Mesothelial cell of epicardium (in vitro differentiated cells): ENCODE measurements at regions not wholly inside any gene's neighbourhood (a gene's known extent, or its start where the extent isn't known, plus 50 kb on each side); places are given as distances from the start of the nearest gene placed in this dataset.

Experiments used
- DNase-seq, 2 experiments: peaks; one replicate each; pipeline ENCODE4 v3.0.0; 2021; ENCODE audit warnings: low spot score in 2 of 2; ENCODE audit not compliant: unreplicated experiment in 2 of 2
- H3K27ac Mint-ChIP-seq: 2 replicates; pipeline ENCODE4 v1.8.0; 2021; ENCODE audit warnings: mixed read lengths
- H3K27me3 Mint-ChIP-seq: 2 replicates; pipeline ENCODE4 v1.8.0; 2021; ENCODE audit warnings: low read depth, mixed read lengths
- H3K36me3 Mint-ChIP-seq: 2 replicates; pipeline ENCODE4 v1.8.0; 2021; ENCODE audit warnings: mixed read lengths
- H3K4me1 Mint-ChIP-seq: 2 replicates; pipeline ENCODE4 v1.8.0; 2021; ENCODE audit warnings: mixed read lengths
- H3K4me3 Mint-ChIP-seq: 2 replicates; pipeline ENCODE4 v1.8.0; 2021; ENCODE audit warnings: mild to moderate bottlenecking, moderate library complexity, mixed read lengths
- H3K9me3 Mint-ChIP-seq: 2 replicates; pipeline ENCODE4 v1.8.0; 2021; ENCODE audit warnings: mixed read lengths
- TF ChIP-seq, protein P1 (sequence below): fragments of 200-600 bp; sonication (generic); IDR thresholded peaks from one replicate; pipeline ENCODE4 v1.5.0; 2021; ENCODE audit warnings: antibody characterized with exemption; ENCODE audit not compliant: unreplicated experiment

DNA sequence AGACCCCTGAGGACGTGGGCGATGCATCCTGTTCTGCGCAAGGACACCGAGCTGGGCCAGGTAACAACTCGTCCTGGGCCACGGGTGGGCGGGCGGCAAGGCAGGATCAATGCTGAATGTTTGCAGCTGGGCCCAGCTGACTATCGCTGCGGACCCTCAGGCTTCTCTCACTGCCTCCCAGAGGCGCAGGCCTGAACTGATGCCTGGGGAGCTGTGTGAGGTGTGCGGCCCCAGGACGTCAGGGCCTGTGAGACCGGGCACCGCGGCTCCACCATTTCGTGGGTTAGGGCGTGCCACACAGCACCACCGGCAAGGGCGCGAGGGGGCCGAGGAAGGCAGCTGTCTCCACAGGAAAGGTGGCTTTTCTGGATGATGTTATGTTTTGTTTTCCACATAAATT lies 307.4 kb downstream of the NDUFA10 start:
- Mint-ChIP-seq H3K27me3 (no peaks in the 10 kb centered on the region), H3K27ac (no peak overlapping the region), H3K4me3 (no peak overlapping the region), H3K9me3 (peaks cover 15% of the 10 kb centered on the region), H3K36me3 (no peaks in the 10 kb centered on the region), H3K4me1 (peaks cover 11% of the 10 kb centered on the region)
- DNase-seq = no peak
- TF ChIP-seq, protein P1, sequence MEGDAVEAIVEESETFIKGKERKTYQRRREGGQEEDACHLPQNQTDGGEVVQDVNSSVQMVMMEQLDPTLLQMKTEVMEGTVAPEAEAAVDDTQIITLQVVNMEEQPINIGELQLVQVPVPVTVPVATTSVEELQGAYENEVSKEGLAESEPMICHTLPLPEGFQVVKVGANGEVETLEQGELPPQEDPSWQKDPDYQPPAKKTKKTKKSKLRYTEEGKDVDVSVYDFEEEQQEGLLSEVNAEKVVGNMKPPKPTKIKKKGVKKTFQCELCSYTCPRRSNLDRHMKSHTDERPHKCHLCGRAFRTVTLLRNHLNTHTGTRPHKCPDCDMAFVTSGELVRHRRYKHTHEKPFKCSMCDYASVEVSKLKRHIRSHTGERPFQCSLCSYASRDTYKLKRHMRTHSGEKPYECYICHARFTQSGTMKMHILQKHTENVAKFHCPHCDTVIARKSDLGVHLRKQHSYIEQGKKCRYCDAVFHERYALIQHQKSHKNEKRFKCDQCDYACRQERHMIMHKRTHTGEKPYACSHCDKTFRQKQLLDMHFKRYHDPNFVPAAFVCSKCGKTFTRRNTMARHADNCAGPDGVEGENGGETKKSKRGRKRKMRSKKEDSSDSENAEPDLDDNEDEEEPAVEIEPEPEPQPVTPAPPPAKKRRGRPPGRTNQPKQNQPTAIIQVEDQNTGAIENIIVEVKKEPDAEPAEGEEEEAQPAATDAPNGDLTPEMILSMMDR = no peak

DNA sequence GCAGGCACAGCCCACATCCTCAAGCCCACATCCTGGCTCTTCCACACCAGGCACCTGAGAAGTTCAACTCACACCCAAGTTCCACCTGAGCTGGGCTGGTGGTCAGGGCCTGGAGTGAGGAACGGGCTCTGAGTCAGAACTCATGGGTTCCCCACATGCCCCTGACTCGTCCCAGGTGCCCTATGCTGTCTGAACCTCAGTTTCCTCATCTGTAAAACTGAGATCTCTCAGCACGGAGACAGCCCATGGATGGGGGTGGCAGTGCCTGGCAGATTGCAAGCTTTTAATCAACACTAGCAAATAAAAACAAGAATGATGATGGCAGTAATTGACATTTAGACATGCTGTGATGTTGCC lies 307.8 kb downstream of the NDUFA10 start:
- Mint-ChIP-seq H3K4me1 (peaks cover 11% of the 10 kb centered on the region), H3K36me3 (no peaks in the 10 kb centered on the region), H3K27me3 (no peaks in the 10 kb centered on the region), H3K27ac (no peak overlapping the region), H3K4me3 (no peak overlapping the region), H3K9me3 (peaks cover 17% of the 10 kb centered on the region)
- no peak for DNase-seq
- TF ChIP-seq, protein P1 = no peak

- no peaks in the 10 kb centered on the region for H3K36me3 Mint-ChIP-seq
- H3K4me1 Mint-ChIP-seq = peaks cover 11% of the 10 kb centered on the region
- H3K4me3 Mint-ChIP-seq = no peak overlapping the region
- TF ChIP-seq, protein P1 = no peak
- H3K9me3 Mint-ChIP-seq = peaks cover 17% of the 10 kb centered on the region
- peak overlapping the region; percentile 6 for H3K27ac Mint-ChIP-seq
- DNase-seq = no peak
- peaks cover under 1% of the 10 kb centered on the region for H3K27me3 Mint-ChIP-seq
Measured at GRCh38 chr2:239716536-239717318, 308.4 kb downstream of the NDUFA10 start.

- Mint-ChIP-seq H3K27me3 (peaks cover 3% of the 10 kb centered on the region), H3K9me3 (peaks cover 19% of the 10 kb centered on the region), H3K4me1 (peaks cover 11% of the 10 kb centered on the region), H3K27ac (no peak overlapping the region), H3K4me3 (no peak overlapping the region), H3K36me3 (no peaks in the 10 kb centered on the region)
- no peak for DNase-seq
- TF ChIP-seq, protein P1 = no peak
Measured at GRCh38 chr2:239716009-239716408, 309.1 kb downstream of the NDUFA10 start.

DNA sequence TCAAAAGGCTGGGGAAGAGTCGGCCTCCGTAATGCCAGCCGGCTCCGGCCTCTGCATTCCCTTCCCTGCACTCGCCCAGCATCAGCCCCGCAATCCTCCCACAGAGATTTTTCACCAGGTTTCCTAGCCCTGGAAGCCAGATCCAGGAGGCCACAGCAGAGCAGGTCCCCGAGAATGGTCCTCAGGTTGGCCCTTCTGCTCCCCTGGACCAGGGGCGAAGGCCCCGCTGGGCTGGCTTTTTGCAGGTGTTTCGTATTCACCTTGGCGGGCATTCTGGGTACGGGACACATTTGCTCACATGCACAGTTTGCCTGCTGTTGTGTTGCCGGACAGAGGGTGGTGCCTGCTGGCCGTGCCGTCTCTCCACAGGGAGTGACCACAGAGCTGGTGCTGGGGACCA lies 309.5 kb downstream of the NDUFA10 start:
- H3K4me1 Mint-ChIP-seq = peaks cover 11% of the 10 kb centered on the region
- H3K27ac Mint-ChIP-seq = no peak overlapping the region
- no peak overlapping the region for H3K4me3 Mint-ChIP-seq
- peaks cover 22% of the 10 kb centered on the region for H3K9me3 Mint-ChIP-seq
- TF ChIP-seq, protein P1 = no peak
- H3K27me3 Mint-ChIP-seq = peaks cover 3% of the 10 kb centered on the region
- DNase-seq = no peak
- no peaks in the 10 kb centered on the region for H3K36me3 Mint-ChIP-seq
